WTC11 (cell line): ENCODE measurements at regions not wholly inside any gene's neighbourhood (a gene's known extent, or its start where the extent isn't known, plus 50 kb on each side); places are given as distances from the start of the nearest gene placed in this dataset.

ENCODE experiments used
- ATAC-seq: fragments of 200-7000 bp; cut with Tn5 transposase; 2 replicates; pipeline ENCODE4 v1.10.0; 2021; ENCODE audit warnings: mild to moderate bottlenecking, moderate library complexity
- CTCF ChIA-PET: fragments of 300-600 bp; sonication (Branson Sonifier 250); formaldehyde crosslinking; loops from one replicate; lab custom pipeline; 2021; ENCODE audit warnings: antibody characterized with exemption; lab: Charles Lee
- POLR2A ChIA-PET: fragments of 350-600 bp; sonication (Branson Sonifier 250); formaldehyde crosslinking; loops from one replicate; lab custom pipeline; 2021; ENCODE audit warnings: antibody characterized with exemption; lab: Charles Lee
- DNase-seq: peaks from one replicate; pipeline ENCODE4 v3.0.0; 2021; ENCODE audit warnings: low spot score
- H3K27ac Mint-ChIP-seq: 2 replicates; pipeline ENCODE4 v1.8.0; 2021; ENCODE audit warnings: mixed read lengths
- H3K27me3 Mint-ChIP-seq: 2 replicates; pipeline ENCODE4 v1.8.0; 2021; ENCODE audit warnings: low read depth, mild to moderate bottlenecking, moderate library complexity, mixed read lengths
- H3K36me3 Mint-ChIP-seq: 2 replicates; pipeline ENCODE4 v1.8.0; 2021; ENCODE audit warnings: mixed read lengths
- H3K4me1 Mint-ChIP-seq: 2 replicates; pipeline ENCODE4 v1.8.0; 2022; ENCODE audit warnings: mixed read lengths
- H3K4me3 Mint-ChIP-seq: 2 replicates; pipeline ENCODE4 v1.8.0; 2021; ENCODE audit warnings: mild to moderate bottlenecking, moderate library complexity, mixed read lengths
- H3K9me3 Mint-ChIP-seq: 2 replicates; pipeline ENCODE4 v1.8.0; 2021; ENCODE audit warnings: mixed read lengths
- FOXP1 ChIP-seq: sonication (generic); formaldehyde crosslinking; IDR thresholded peaks from 2 replicates; pipeline ENCODE4 v1.8.0; 2022; ENCODE audit warnings: missing genetic modification reagents, mild to moderate bottlenecking, moderate library complexity, borderline replicate concordance
- JUN ChIP-seq: sonication (generic); formaldehyde crosslinking; IDR thresholded peaks from 2 replicates; pipeline ENCODE4 v1.8.0; 2023; ENCODE audit warnings: mild to moderate bottlenecking, missing genetic modification reagents
- NR3C1 ChIP-seq: sonication (generic); formaldehyde crosslinking; conservative IDR thresholded peaks from 2 replicates; pipeline ENCODE4 v1.8.1; 2023; ENCODE audit warnings: low read depth, mild to moderate bottlenecking, missing genetic modification reagents
- SMAD3 ChIP-seq: sonication (generic); formaldehyde crosslinking; IDR thresholded peaks from 2 replicates; pipeline ENCODE4 v1.8.0; 2022; ENCODE audit warnings: missing genetic modification reagents, mild to moderate bottlenecking, borderline replicate concordance
- TP53 ChIP-seq: sonication (generic); formaldehyde crosslinking; IDR thresholded peaks from 2 replicates; pipeline ENCODE4 v1.8.1; 2023; ENCODE audit warnings: mild to moderate bottlenecking, missing genetic modification reagents
- ZNF423 ChIP-seq: fragments of 250-450 bp; sonication (Bioruptor Pico); IDR thresholded peaks from 2 replicates; pipeline ENCODE4 v2.1.2; 2022; ENCODE audit warnings: mild to moderate bottlenecking, moderate library complexity
- TF ChIP-seq, protein P1 (sequence below): sonication (generic); formaldehyde crosslinking; IDR thresholded peaks from 2 replicates; pipeline ENCODE4 v1.8.0; 2023; ENCODE audit warnings: missing genetic modification reagents
- TF ChIP-seq, protein P2 (sequence below): sonication (generic); formaldehyde crosslinking; conservative IDR thresholded peaks from 2 replicates; pipeline ENCODE4 v1.8.1; 2023; ENCODE audit warnings: mild to moderate bottlenecking, low read depth, missing genetic modification reagents, moderate library complexity
- TF ChIP-seq, protein P3 (sequence below): fragments of 250-450 bp; sonication (Bioruptor Pico); IDR thresholded peaks from 2 replicates; pipeline ENCODE4 v2.1.2; 2022; ENCODE audit warnings: mild to moderate bottlenecking, moderate library complexity
- TF ChIP-seq, protein P4 (sequence below): sonication (generic); formaldehyde crosslinking; IDR thresholded peaks from 2 replicates; pipeline ENCODE4 v1.8.0; 2022; ENCODE audit warnings: missing genetic modification reagents
- TF ChIP-seq, protein P5 (sequence below): fragments of 250-450 bp; sonication (Bioruptor Pico); IDR thresholded peaks from 2 replicates; pipeline ENCODE4 v1.9.0; 2021; ENCODE audit warnings: mild to moderate bottlenecking

DNA sequence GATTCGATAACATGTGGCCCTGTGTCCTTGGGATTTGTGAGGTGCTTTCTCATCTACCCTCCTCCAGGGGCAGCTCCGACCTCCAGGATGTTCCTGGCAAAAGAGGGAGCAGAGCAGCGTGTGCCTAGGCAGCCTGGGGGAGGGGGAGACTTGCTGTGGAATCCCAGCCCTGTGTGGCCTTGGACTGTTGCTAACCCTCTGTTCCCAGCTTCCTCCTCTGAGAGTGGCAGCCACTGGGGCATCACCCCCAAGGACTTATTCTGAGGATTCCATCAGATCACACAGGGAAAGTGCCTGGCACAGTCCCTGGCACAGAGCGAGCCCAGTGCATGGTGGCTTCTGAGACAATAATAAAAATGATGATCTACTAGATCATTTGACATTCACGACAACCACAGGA, 265.1 kb upstream of the MVB12B start:
- TF ChIP-seq, protein P1, sequence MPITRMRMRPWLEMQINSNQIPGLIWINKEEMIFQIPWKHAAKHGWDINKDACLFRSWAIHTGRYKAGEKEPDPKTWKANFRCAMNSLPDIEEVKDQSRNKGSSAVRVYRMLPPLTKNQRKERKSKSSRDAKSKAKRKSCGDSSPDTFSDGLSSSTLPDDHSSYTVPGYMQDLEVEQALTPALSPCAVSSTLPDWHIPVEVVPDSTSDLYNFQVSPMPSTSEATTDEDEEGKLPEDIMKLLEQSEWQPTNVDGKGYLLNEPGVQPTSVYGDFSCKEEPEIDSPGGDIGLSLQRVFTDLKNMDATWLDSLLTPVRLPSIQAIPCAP (CRISPR knock-in tag) = no peak
- TF ChIP-seq, protein P2, sequence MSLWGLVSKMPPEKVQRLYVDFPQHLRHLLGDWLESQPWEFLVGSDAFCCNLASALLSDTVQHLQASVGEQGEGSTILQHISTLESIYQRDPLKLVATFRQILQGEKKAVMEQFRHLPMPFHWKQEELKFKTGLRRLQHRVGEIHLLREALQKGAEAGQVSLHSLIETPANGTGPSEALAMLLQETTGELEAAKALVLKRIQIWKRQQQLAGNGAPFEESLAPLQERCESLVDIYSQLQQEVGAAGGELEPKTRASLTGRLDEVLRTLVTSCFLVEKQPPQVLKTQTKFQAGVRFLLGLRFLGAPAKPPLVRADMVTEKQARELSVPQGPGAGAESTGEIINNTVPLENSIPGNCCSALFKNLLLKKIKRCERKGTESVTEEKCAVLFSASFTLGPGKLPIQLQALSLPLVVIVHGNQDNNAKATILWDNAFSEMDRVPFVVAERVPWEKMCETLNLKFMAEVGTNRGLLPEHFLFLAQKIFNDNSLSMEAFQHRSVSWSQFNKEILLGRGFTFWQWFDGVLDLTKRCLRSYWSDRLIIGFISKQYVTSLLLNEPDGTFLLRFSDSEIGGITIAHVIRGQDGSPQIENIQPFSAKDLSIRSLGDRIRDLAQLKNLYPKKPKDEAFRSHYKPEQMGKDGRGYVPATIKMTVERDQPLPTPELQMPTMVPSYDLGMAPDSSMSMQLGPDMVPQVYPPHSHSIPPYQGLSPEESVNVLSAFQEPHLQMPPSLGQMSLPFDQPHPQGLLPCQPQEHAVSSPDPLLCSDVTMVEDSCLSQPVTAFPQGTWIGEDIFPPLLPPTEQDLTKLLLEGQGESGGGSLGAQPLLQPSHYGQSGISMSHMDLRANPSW (CRISPR knock-in tag) = no peak
- no peak for ATAC-seq
- CTCF ChIA-PET = interaction anchor here (0.6 kb wide), 1 partner anchor 12 kb away, joined by 3 read pairs; no protein-coding TSS in a partner anchor
- DNase-seq = no peak
- Mint-ChIP-seq H3K36me3 (no peaks in the 10 kb centered on the region), H3K4me3 (no peak overlapping the region), H3K4me1 (peaks cover 16% of the 10 kb centered on the region), H3K27me3 (no peaks in the 10 kb centered on the region), H3K27ac (no peak overlapping the region), H3K9me3 (peaks cover 8% of the 10 kb centered on the region)
- POLR2A ChIA-PET = no interaction called here

DNA sequence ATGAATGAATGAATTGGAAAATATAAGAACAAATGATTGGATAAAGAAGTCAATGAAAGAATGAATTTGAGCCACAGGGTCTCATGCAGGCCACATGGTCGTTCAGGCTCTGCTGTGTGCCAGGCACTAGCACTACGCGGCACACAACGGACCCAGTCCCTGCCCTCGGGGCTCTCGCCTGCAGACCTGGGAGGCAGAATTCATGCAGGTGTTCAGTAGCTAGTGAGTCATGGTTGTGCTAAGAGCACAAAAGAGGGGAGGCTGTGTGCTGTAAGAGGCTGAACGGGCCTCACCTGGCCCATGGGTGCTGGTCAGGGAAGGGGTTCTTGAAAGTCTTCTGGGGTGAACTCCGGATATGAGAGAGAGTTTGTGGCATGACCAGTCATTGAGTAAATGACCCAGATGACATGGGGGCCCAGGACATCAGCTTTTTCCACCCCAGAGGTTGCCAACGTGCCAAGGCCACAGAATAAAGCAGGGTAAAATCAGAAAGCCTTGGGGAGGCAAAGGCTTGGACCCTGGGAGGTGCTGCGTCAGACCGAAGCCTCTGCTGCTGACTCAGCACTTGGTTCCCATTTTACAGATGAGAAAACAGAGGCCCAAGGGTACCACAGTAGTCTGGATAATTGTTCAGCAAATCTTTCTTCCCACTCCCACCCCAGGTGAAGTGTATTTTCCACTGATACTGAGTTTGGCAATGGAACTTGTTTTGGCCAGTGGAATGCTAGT, 264.3 kb upstream of the MVB12B start:
- H3K4me1 Mint-ChIP-seq = peaks cover 11% of the 10 kb centered on the region

More for the DNA sequence above, 264.3 kb upstream of the MVB12B start:
- ChIA-PET CTCF (no interaction called here), POLR2A (no interaction called here)
- DNase-seq = no peak
- no peaks in the 10 kb centered on the region for H3K27me3 Mint-ChIP-seq
- peaks cover 8% of the 10 kb centered on the region for H3K9me3 Mint-ChIP-seq
- no peak overlapping the region for H3K4me3 Mint-ChIP-seq
- ATAC-seq = no peak
- H3K27ac Mint-ChIP-seq = no peak overlapping the region
- TF ChIP-seq, protein P2 (CRISPR knock-in tag) = no peak
- no peak for TF ChIP-seq FOXP1 (CRISPR knock-in tag)
- TF ChIP-seq, protein P3, sequence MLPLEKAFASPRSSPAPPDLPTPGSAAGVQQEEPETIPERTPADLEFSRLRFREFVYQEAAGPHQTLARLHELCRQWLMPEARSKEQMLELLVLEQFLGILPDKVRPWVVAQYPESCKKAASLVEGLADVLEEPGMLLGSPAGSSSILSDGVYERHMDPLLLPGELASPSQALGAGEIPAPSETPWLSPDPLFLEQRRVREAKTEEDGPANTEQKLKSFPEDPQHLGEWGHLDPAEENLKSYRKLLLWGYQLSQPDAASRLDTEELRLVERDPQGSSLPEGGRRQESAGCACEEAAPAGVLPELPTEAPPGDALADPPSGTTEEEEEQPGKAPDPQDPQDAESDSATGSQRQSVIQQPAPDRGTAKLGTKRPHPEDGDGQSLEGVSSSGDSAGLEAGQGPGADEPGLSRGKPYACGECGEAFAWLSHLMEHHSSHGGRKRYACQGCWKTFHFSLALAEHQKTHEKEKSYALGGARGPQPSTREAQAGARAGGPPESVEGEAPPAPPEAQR = no peak
- no peak for TF ChIP-seq JUN (CRISPR knock-in tag)
- TF ChIP-seq SMAD3 = no peak
- TF ChIP-seq, protein P4, sequence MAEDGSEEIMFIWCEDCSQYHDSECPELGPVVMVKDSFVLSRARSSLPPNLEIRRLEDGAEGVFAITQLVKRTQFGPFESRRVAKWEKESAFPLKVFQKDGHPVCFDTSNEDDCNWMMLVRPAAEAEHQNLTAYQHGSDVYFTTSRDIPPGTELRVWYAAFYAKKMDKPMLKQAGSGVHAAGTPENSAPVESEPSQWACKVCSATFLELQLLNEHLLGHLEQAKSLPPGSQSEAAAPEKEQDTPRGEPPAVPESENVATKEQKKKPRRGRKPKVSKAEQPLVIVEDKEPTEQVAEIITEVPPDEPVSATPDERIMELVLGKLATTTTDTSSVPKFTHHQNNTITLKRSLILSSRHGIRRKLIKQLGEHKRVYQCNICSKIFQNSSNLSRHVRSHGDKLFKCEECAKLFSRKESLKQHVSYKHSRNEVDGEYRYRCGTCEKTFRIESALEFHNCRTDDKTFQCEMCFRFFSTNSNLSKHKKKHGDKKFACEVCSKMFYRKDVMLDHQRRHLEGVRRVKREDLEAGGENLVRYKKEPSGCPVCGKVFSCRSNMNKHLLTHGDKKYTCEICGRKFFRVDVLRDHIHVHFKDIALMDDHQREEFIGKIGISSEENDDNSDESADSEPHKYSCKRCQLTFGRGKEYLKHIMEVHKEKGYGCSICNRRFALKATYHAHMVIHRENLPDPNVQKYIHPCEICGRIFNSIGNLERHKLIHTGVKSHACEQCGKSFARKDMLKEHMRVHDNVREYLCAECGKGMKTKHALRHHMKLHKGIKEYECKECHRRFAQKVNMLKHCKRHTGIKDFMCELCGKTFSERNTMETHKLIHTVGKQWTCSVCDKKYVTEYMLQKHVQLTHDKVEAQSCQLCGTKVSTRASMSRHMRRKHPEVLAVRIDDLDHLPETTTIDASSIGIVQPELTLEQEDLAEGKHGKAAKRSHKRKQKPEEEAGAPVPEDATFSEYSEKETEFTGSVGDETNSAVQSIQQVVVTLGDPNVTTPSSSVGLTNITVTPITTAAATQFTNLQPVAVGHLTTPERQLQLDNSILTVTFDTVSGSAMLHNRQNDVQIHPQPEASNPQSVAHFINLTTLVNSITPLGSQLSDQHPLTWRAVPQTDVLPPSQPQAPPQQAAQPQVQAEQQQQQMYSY (CRISPR knock-in tag) = no peak
- no peak for TF ChIP-seq ZNF423
- TF ChIP-seq TP53 (CRISPR knock-in tag) = no peak
- TF ChIP-seq, protein P5, sequence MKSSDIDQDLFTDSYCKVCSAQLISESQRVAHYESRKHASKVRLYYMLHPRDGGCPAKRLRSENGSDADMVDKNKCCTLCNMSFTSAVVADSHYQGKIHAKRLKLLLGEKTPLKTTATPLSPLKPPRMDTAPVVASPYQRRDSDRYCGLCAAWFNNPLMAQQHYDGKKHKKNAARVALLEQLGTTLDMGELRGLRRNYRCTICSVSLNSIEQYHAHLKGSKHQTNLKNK (CRISPR knock-in tag) = no peak
- no peak for TF ChIP-seq NR3C1 (CRISPR knock-in tag)
- TF ChIP-seq, all 79 proteins: peak for 0
- no peaks in the 10 kb centered on the region for H3K36me3 Mint-ChIP-seq
